HEK293 (cell line): ENCODE measurements at regions not wholly inside any gene's neighbourhood (a gene's known extent, or its start where the extent isn't known, plus 50 kb on each side); places are given as distances from the start of the nearest gene placed in this dataset.

Experiments
- CTCF ChIA-PET: fragments of 350-600 bp; formaldehyde crosslinking; extraction: SDS; loops from one replicate; lab custom pipeline; 2021; ENCODE audit warnings: antibody characterized with exemption; lab: Yijun Ruan, JAX
- POLR2A ChIA-PET: fragments of 300-600 bp; formaldehyde crosslinking; extraction: SDS; loops from one replicate; lab custom pipeline; 2020; ENCODE audit warnings: antibody characterized with exemption, inconsistent platforms; lab: Yijun Ruan, JAX
- H3K27ac ChIP-seq: fragments of 200-500 bp; sonication (Bioruptor generic); 2 replicates; pipeline ENCODE4 v1.5.1; 2014; ENCODE audit warnings: low read depth, low read length, control low read depth, inconsistent platforms; ENCODE audit errors: extremely low read depth
- H3K36me3 ChIP-seq, 2 experiments: fragments of 200-500 bp in 1 of 2; sonication (Bioruptor generic) in 1 of 2; 1 replicate in 1 of 2; 2 replicates in 1 of 2; pipeline ENCODE4 v1.5.1; 2014 to 2017; ENCODE audit warnings: inconsistent platforms in 2 of 2, low read length in 2 of 2; ENCODE audit not compliant: control insufficient read depth in 2 of 2, insufficient read depth in 1 of 2
- H3K4me1 ChIP-seq: fragments of 200-500 bp; sonication (Bioruptor generic); 2 replicates; pipeline ENCODE4 v1.5.1; 2014; ENCODE audit warnings: mild to moderate bottlenecking, low read length, inconsistent platforms; ENCODE audit not compliant: control insufficient read depth, insufficient read depth
- H3K4me3 ChIP-seq: 2 replicates; pipeline ENCODE4 v1.5.1; 2011; ENCODE audit warnings: low read depth, mild to moderate bottlenecking, control low read depth, low read length, moderate library complexity
- H3K9me3 ChIP-seq: fragments of 200-500 bp; sonication (Bioruptor generic); 2 replicates; pipeline ENCODE4 v1.5.1; 2014; ENCODE audit warnings: low read depth, low read length, inconsistent platforms; ENCODE audit not compliant: control insufficient read depth, insufficient read depth
- EGR2 ChIP-seq: fragments of 450-650 bp; formaldehyde crosslinking; IDR thresholded peaks from 2 replicates; pipeline ENCODE4 v1.5.1; 2016; ENCODE audit warnings: low read depth, missing biosample characterization, missing genetic modification characterization
- GLI2 ChIP-seq: fragments of 450-650 bp; formaldehyde crosslinking; IDR thresholded peaks from 2 replicates; pipeline ENCODE4; 2017; ENCODE audit warnings: missing biosample characterization, missing genetic modification characterization, low read depth, borderline replicate concordance
- IKZF3 ChIP-seq: fragments of 450-650 bp; IDR thresholded peaks from 2 replicates; pipeline ENCODE4 v1.5.0; 2018; ENCODE audit warnings: missing biosample characterization, mild to moderate bottlenecking, missing genetic modification characterization, moderate library complexity
- KLF17 ChIP-seq: fragments of 450-650 bp; formaldehyde crosslinking; IDR thresholded peaks from 2 replicates; pipeline ENCODE4 v1.5.1; 2016; ENCODE audit warnings: missing biosample characterization, missing genetic modification characterization
- KLF7 ChIP-seq: fragments of 450-650 bp; formaldehyde crosslinking; IDR thresholded peaks from 2 replicates; pipeline ENCODE4 v1.5.1; 2016; ENCODE audit warnings: missing biosample characterization, missing genetic modification characterization, borderline replicate concordance
- OVOL3 ChIP-seq: fragments of 450-650 bp; formaldehyde crosslinking; IDR thresholded peaks from 2 replicates; pipeline ENCODE4 v1.5.1; 2016; ENCODE audit warnings: missing biosample characterization, missing genetic modification characterization
- RBAK ChIP-seq: fragments of 450-650 bp; formaldehyde crosslinking; IDR thresholded peaks from 2 replicates; pipeline ENCODE4 v1.5.1; 2016; ENCODE audit warnings: missing biosample characterization, missing genetic modification characterization
- SP2 ChIP-seq: fragments of 450-650 bp; formaldehyde crosslinking; IDR thresholded peaks from 2 replicates; pipeline ENCODE4 v1.5.1; 2016; ENCODE audit warnings: missing biosample characterization, missing genetic modification characterization
- TRIM28 ChIP-seq: IDR thresholded peaks from 2 replicates; pipeline ENCODE4 v1.6.1; 2011; ENCODE audit warnings: low read length, control low read depth, borderline replicate concordance
- ZBTB17 ChIP-seq: fragments of 450-650 bp; formaldehyde crosslinking; IDR thresholded peaks from 2 replicates; pipeline ENCODE4 v1.5.1; 2016; ENCODE audit warnings: missing biosample characterization, missing genetic modification characterization
- ZBTB48 ChIP-seq: fragments of 450-650 bp; formaldehyde crosslinking; IDR thresholded peaks from 2 replicates; pipeline ENCODE4 v1.5.1; 2016; ENCODE audit warnings: missing biosample characterization, missing genetic modification characterization
- ZBTB8A ChIP-seq: fragments of 450-650 bp; formaldehyde crosslinking; IDR thresholded peaks from 2 replicates; pipeline ENCODE4 v1.5.1; 2016; ENCODE audit warnings: missing biosample characterization, missing genetic modification characterization
- ZEB2 ChIP-seq: fragments of 450-650 bp; formaldehyde crosslinking; IDR thresholded peaks from 2 replicates; pipeline ENCODE4 v1.5.1; 2016; ENCODE audit warnings: missing biosample characterization, missing genetic modification characterization
- ZFP41 ChIP-seq: fragments of 450-650 bp; formaldehyde crosslinking; IDR thresholded peaks from 2 replicates; pipeline ENCODE4 v1.5.1; 2016; ENCODE audit warnings: missing biosample characterization, missing genetic modification characterization, borderline replicate concordance
- ZNF133 ChIP-seq: fragments of 450-650 bp; formaldehyde crosslinking; IDR thresholded peaks from 2 replicates; pipeline ENCODE4 v1.5.1; 2016; ENCODE audit warnings: missing biosample characterization, missing genetic modification characterization
- ZNF175 ChIP-seq: fragments of 450-650 bp; formaldehyde crosslinking; IDR thresholded peaks from 2 replicates; pipeline ENCODE4 v1.5.1; 2016; ENCODE audit warnings: missing biosample characterization, missing genetic modification characterization
- ZNF248 ChIP-seq: fragments of 450-650 bp; formaldehyde crosslinking; IDR thresholded peaks from 2 replicates; pipeline ENCODE4 v1.5.1; 2017; ENCODE audit warnings: missing biosample characterization, missing genetic modification characterization
- ZNF335 ChIP-seq: fragments of 450-650 bp; formaldehyde crosslinking; conservative IDR thresholded peaks from 2 replicates; pipeline ENCODE4 v1.5.1; 2016; ENCODE audit warnings: missing biosample characterization, missing genetic modification characterization
- ZNF350 ChIP-seq: fragments of 450-650 bp; formaldehyde crosslinking; IDR thresholded peaks from 2 replicates; pipeline ENCODE4 v1.5.0; 2017; ENCODE audit warnings: missing biosample characterization, mild to moderate bottlenecking, missing genetic modification characterization
- ZNF37A ChIP-seq: fragments of 450-650 bp; IDR thresholded peaks from 2 replicates; pipeline ENCODE4 v1.5.1; 2018; ENCODE audit warnings: missing biosample characterization, missing genetic modification characterization
- ZNF514 ChIP-seq: fragments of 450-650 bp; formaldehyde crosslinking; IDR thresholded peaks from 2 replicates; pipeline ENCODE4 v1.5.1; 2016; ENCODE audit warnings: missing biosample characterization, missing genetic modification characterization
- ZNF558 ChIP-seq: fragments of 450-650 bp; formaldehyde crosslinking; IDR thresholded peaks from 2 replicates; pipeline ENCODE4 v1.5.1; 2016; ENCODE audit warnings: missing biosample characterization, missing genetic modification characterization
- ZNF585B ChIP-seq: fragments of 450-650 bp; formaldehyde crosslinking; IDR thresholded peaks from 2 replicates; pipeline ENCODE4 v1.5.1; 2016; ENCODE audit warnings: missing biosample characterization, missing genetic modification characterization
- ZNF610 ChIP-seq: fragments of 450-650 bp; formaldehyde crosslinking; IDR thresholded peaks from 2 replicates; pipeline ENCODE4 v1.5.1; 2016; ENCODE audit warnings: missing biosample characterization, missing genetic modification characterization, borderline replicate concordance
- ZNF701 ChIP-seq: fragments of 450-650 bp; formaldehyde crosslinking; IDR thresholded peaks from 2 replicates; pipeline ENCODE4 v1.5.1; 2016; ENCODE audit warnings: missing biosample characterization, missing genetic modification characterization
- ZNF707 ChIP-seq: fragments of 450-650 bp; formaldehyde crosslinking; IDR thresholded peaks from 2 replicates; pipeline ENCODE4 v1.5.1; 2016; ENCODE audit warnings: missing biosample characterization, missing genetic modification characterization
- ZNF747 ChIP-seq: fragments of 450-650 bp; formaldehyde crosslinking; IDR thresholded peaks from 2 replicates; pipeline ENCODE4 v1.5.1; 2016; ENCODE audit warnings: missing biosample characterization, missing genetic modification characterization
- ZNF768 ChIP-seq: fragments of 450-650 bp; formaldehyde crosslinking; IDR thresholded peaks from 2 replicates; pipeline ENCODE4 v1.5.1; 2018; ENCODE audit warnings: missing biosample characterization, mild to moderate bottlenecking, missing genetic modification characterization
- ZNF843 ChIP-seq: fragments of 450-650 bp; formaldehyde crosslinking; IDR thresholded peaks from 2 replicates; pipeline ENCODE4 v1.5.1; 2016; ENCODE audit warnings: missing biosample characterization, missing genetic modification characterization
- TF ChIP-seq, protein P1 (sequence below): fragments of 450-650 bp; formaldehyde crosslinking; IDR thresholded peaks from 2 replicates; pipeline ENCODE4 v1.5.1; 2016; ENCODE audit warnings: missing biosample characterization, missing genetic modification characterization

GRCh38 chr6:168826726-168827585 is 386.0 kb downstream of the SMOC2 start:
- TF ChIP-seq ZNF133 (tag by site-specific recombination) (no peak), IKZF3 (tag by site-specific recombination) (no peak), EGR2 (tag by site-specific recombination) (no peak), ZNF350 (tag by site-specific recombination) (no peak), ZNF843 (tag by site-specific recombination) (no peak), SP2 (tag by site-specific recombination) (no peak), GLI2 (tag by site-specific recombination) (no peak), ZBTB48 (tag by site-specific recombination) (no peak), KLF7 (tag by site-specific recombination) (no peak), ZEB2 (tag by site-specific recombination) (no peak), ZBTB17 (tag by site-specific recombination) (no peak), ZNF768 (tag by site-specific recombination) (no peak), ZNF558 (tag by site-specific recombination) (no peak), OVOL3 (tag by site-specific recombination) (no peak), ZNF335 (no peak)
- CTCF ChIA-PET: no interaction called here
- no peak overlapping the region for H3K4me3 ChIP-seq
- POLR2A ChIA-PET: no interaction called here
- H3K9me3 ChIP-seq: no peaks in the 10 kb centered on the region
- no peak overlapping the region for H3K27ac ChIP-seq
- H3K4me1 ChIP-seq: no peaks in the 10 kb centered on the region
- no peaks in the 10 kb centered on the region for H3K36me3 ChIP-seq

DNA sequence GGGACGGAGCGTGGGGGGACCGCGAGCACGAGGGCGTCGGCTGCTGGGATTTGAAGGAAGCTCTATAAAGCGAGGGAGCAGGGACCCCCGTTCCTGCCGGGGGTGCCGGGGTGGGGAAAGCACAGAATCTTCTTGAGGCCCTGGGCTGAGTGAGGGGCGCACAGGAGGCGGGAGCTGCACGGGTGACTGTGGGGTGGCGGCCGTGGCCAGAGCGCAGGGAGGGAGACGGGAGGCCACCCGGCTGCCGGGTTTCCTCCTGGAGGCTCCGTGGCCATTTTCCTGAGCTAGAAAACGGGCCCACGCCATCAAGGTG is 385.1 kb downstream of the SMOC2 start:
- H3K4me3 ChIP-seq: no peak overlapping the region
- POLR2A ChIA-PET: no interaction called here
- H3K36me3 ChIP-seq: no peaks in the 10 kb centered on the region
- CTCF ChIA-PET: no interaction called here
- H3K27ac ChIP-seq: no peak overlapping the region
- H3K9me3 ChIP-seq: no peaks in the 10 kb centered on the region
- TF ChIP-seq ZNF585B (tag by site-specific recombination) (no peak), ZNF248 (no peak), ZNF747 (no peak), RBAK (tag by site-specific recombination) (no peak), ZNF133 (tag by site-specific recombination) (no peak), ZNF610 (tag by site-specific recombination) (no peak), ZNF701 (tag by site-specific recombination) (no peak), ZBTB8A (tag by site-specific recombination) (no peak), SP2 (tag by site-specific recombination) (no peak), ZNF514 (tag by site-specific recombination) (no peak), ZNF175 (tag by site-specific recombination) (no peak), ZNF768 (tag by site-specific recombination) (no peak), KLF17 (tag by site-specific recombination) (no peak), ZNF37A (no peak), TRIM28 (no peak), ZNF707 (tag by site-specific recombination) (no peak), ZFP41 (no peak)
- TF ChIP-seq, protein P1, sequence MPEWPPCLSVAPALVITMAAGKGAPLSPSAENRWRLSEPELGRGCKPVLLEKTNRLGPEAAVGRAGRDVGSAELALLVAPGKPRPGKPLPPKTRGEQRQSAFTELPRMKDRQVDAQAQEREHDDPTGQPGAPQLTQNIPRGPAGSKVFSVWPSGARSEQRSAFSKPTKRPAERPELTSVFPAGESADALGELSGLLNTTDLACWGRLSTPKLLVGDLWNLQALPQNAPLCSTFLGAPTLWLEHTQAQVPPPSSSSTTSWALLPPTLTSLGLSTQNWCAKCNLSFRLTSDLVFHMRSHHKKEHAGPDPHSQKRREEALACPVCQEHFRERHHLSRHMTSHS (tag by site-specific recombination): no peak
- no peaks in the 10 kb centered on the region for H3K4me1 ChIP-seq
